PC-3 (cell line): ENCODE measurements at regions not wholly inside any gene's neighbourhood (a gene's known extent, or its start where the extent isn't known, plus 50 kb on each side); places are given as distances from the start of the nearest gene placed in this dataset.

Experiments
- ATAC-seq: fragments of 200-7000 bp; cut with Tn5 transposase; 2 replicates; pipeline ENCODE4 v1.9.1; 2020; ENCODE audit warnings: mild to moderate bottlenecking, moderate library complexity
- BruUV-seq: library from RNA; stranded (reverse); fragments of 400-500 nt; replicated peaks from 2 replicates; lab custom pipeline; 2021; lab: Mats Ljungman, UMichigan
- CTCF ChIA-PET: fragments of 300-600 bp; sonication (Branson Sonifier 250); formaldehyde crosslinking; loops from one replicate; lab custom pipeline; 2022; ENCODE audit warnings: antibody characterized with exemption; lab: Charles Lee
- POLR2A ChIA-PET: fragments of 300-600 bp; sonication (Branson Sonifier 250); formaldehyde crosslinking; loops from one replicate; lab custom pipeline; 2022; ENCODE audit warnings: antibody characterized with exemption; ENCODE audit not compliant: unreplicated experiment; lab: Charles Lee
- DNase-seq: peaks from one replicate; pipeline ENCODE4 v3.0.0-alpha.2; 2015
- H2AFZ ChIP-seq: fragments of 300-600 bp; sonication (generic); 2 replicates; pipeline ENCODE4 v1.6.0; 2016; ENCODE audit warnings: antibody characterized with exemption, low read length
- H3F3A ChIP-seq: fragments of 300-600 bp; sonication (generic); one replicate; pipeline ENCODE4 v1.6.0; 2017; ENCODE audit warnings: antibody characterized with exemption, low read length, control low read depth, mild to moderate bottlenecking; ENCODE audit not compliant: unreplicated experiment
- H3K27ac ChIP-seq: fragments of 300-600 bp; sonication (generic); 2 replicates; pipeline ENCODE4 v1.5.1; 2016; ENCODE audit warnings: mild to moderate bottlenecking, low read length
- H3K27me3 ChIP-seq: fragments of 300-600 bp; sonication (generic); 2 replicates; pipeline ENCODE4 v1.6.1; 2016; ENCODE audit warnings: low read length, mixed read lengths
- H3K36me3 ChIP-seq: fragments of 300-600 bp; sonication (generic); 2 replicates; pipeline ENCODE4 v1.6.1; 2016; ENCODE audit warnings: low read depth, mixed run types, low read length, mixed read lengths
- H3K4me1 ChIP-seq: fragments of 300-600 bp; sonication (generic); 2 replicates; pipeline ENCODE4 v1.5.1; 2016; ENCODE audit warnings: low read length; ENCODE audit not compliant: insufficient read depth
- H3K4me2 ChIP-seq: fragments of 300-600 bp; sonication (generic); 2 replicates; pipeline ENCODE4 v1.6.0; 2016; ENCODE audit warnings: low read length
- H3K4me3 ChIP-seq: fragments of 300-600 bp; sonication (generic); 2 replicates; pipeline ENCODE4 v1.5.1; 2016; ENCODE audit warnings: mild to moderate bottlenecking, low read length, mixed read lengths
- H3K79me2 ChIP-seq: fragments of 300-600 bp; sonication (generic); 2 replicates; pipeline ENCODE4 v1.6.1; 2017; ENCODE audit warnings: low read length, mixed read lengths
- H3K9ac ChIP-seq: fragments of 300-600 bp; sonication (generic); 2 replicates; pipeline ENCODE4 v1.6.0; 2016; ENCODE audit warnings: mild to moderate bottlenecking, low read length
- H3K9me2 ChIP-seq: fragments of 300-600 bp; sonication (generic); replicated peaks from 2 replicates; pipeline ENCODE4 v1.6.1; 2016; ENCODE audit warnings: mixed run types, low read length, mixed read lengths
- H3K9me3 ChIP-seq: fragments of 300-600 bp; sonication (generic); 2 replicates; pipeline ENCODE4 v1.6.1; 2016; ENCODE audit warnings: low read length, mixed read lengths
- H4K20me1 ChIP-seq: fragments of 300-600 bp; sonication (generic); 2 replicates; pipeline ENCODE4 v1.6.1; 2016; ENCODE audit warnings: low read length, mixed read lengths
- CTCF ChIP-seq: fragments of 300-600 bp; sonication (generic); conservative IDR thresholded peaks from 2 replicates; pipeline ENCODE4 v1.5.1; 2017; ENCODE audit warnings: antibody characterized with exemption, low read depth, mild to moderate bottlenecking, low read length
- EZH2 ChIP-seq: fragments of 300-600 bp; sonication (generic); IDR thresholded peaks from one replicate; pipeline ENCODE4 v1.6.1; 2017; ENCODE audit warnings: antibody characterized with exemption, mild to moderate bottlenecking, low read length; ENCODE audit not compliant: unreplicated experiment
- EZH2phosphoT487 ChIP-seq: fragments of 300-600 bp; sonication (generic); IDR thresholded peaks from 2 replicates; pipeline ENCODE4 v1.6.1; 2018; ENCODE audit warnings: mild to moderate bottlenecking, antibody characterized with exemption, low read length, borderline replicate concordance
- intact Hi-C: fragments of 100-400 bp; cut with micrococcal nuclease; formaldehyde crosslinking; loops from 2 replicates; pipeline ENCODE4 v1.9.0; 2023

- no peaks in the 10 kb centered on the region for H3K27me3 ChIP-seq
- no TSS peak for BruUV-seq
- DNase-seq (no peak), ATAC-seq (no peak)
- no peaks in the 10 kb centered on the region for H3F3A ChIP-seq
- H3K79me2 ChIP-seq, result no peaks in the 10 kb centered on the region
- H4K20me1 ChIP-seq, result no peaks in the 10 kb centered on the region
- intact Hi-C loops, result no loop called here
- no peak overlapping the region for H3K27ac ChIP-seq
- H3K9ac ChIP-seq, result no peak overlapping the region
- H2AFZ ChIP-seq, result no peak overlapping the region
- no peak overlapping the region for H3K4me2 ChIP-seq
- no peak overlapping the region for H3K4me3 ChIP-seq
- ChIA-PET CTCF (no interaction called here), POLR2A (no interaction called here)
- TF ChIP-seq CTCF (no peak), EZH2phosphoT487 (no peak), EZH2 (no peak)
- H3K4me1 ChIP-seq, result no peaks in the 10 kb centered on the region
- H3K36me3 ChIP-seq, result no peaks in the 10 kb centered on the region
- H3K9me2 ChIP-seq, result no peaks in the 10 kb centered on the region
- H3K9me3 ChIP-seq, result no peaks in the 10 kb centered on the region
These were observed 217.6 kb upstream of the ETAA1 start for GRCh38 chr2:67179526-67179925.

- Histone ChIP-seq H3K4me1 (no peaks in the 10 kb centered on the region), H3K27me3 (no peaks in the 10 kb centered on the region), H3K4me3 (no peak overlapping the region), H3K27ac (no peak overlapping the region), H3K4me2 (no peak overlapping the region), H2AFZ (no peak overlapping the region), H3F3A (no peaks in the 10 kb centered on the region), H3K36me3 (no peaks in the 10 kb centered on the region), H4K20me1 (no peaks in the 10 kb centered on the region), H3K9ac (no peak overlapping the region), H3K9me2 (no peaks in the 10 kb centered on the region), H3K79me2 (no peaks in the 10 kb centered on the region), H3K9me3 (no peaks in the 10 kb centered on the region)
- ChIA-PET CTCF (no interaction called here), POLR2A (no interaction called here)
- ATAC-seq (no peak), DNase-seq (no peak)
- no TSS peak for BruUV-seq
- intact Hi-C loops, result no loop called here
- TF ChIP-seq EZH2phosphoT487 (no peak), CTCF (no peak), EZH2 (no peak)
These were observed 216.3 kb upstream of the ETAA1 start for GRCh38 chr2:67180841-67181240.

GRCh38 chr2:67182884-67183283 is 214.2 kb upstream of the ETAA1 start:
- Histone ChIP-seq H3K36me3 (no peaks in the 10 kb centered on the region), H3K4me3 (no peak overlapping the region), H4K20me1 (no peaks in the 10 kb centered on the region), H3K9me2 (no peaks in the 10 kb centered on the region), H3K79me2 (no peaks in the 10 kb centered on the region), H2AFZ (no peak overlapping the region), H3F3A (no peaks in the 10 kb centered on the region), H3K27me3 (no peaks in the 10 kb centered on the region), H3K4me1 (no peaks in the 10 kb centered on the region), H3K9ac (no peak overlapping the region), H3K4me2 (no peak overlapping the region), H3K27ac (no peak overlapping the region), H3K9me3 (no peaks in the 10 kb centered on the region)
- ChIA-PET CTCF (no interaction called here), POLR2A (no interaction called here)
- BruUV-seq, result no TSS peak
- TF ChIP-seq EZH2phosphoT487 (no peak), CTCF (no peak), EZH2 (no peak)
- ATAC-seq, result no peak
- no peak for DNase-seq
- intact Hi-C loops, result no loop called here
